H1 (cell line): ENCODE measurements at regions not wholly inside any gene's neighbourhood (a gene's known extent, or its start where the extent isn't known, plus 50 kb on each side); places are given as distances from the start of the nearest gene placed in this dataset.

ENCODE experiments used
- CTCF ChIA-PET: fragments of 300-600 bp; sonication (Branson Sonifier 250); formaldehyde crosslinking; loops from one replicate; lab custom pipeline; 2021; ENCODE audit not compliant: partially characterized antibody; lab: Charles Lee
- POLR2A ChIA-PET: fragments of 300-600 bp; sonication (Branson Sonifier 250); formaldehyde crosslinking; loops from one replicate; lab custom pipeline; 2021; ENCODE audit warnings: inconsistent platforms; ENCODE audit not compliant: partially characterized antibody; lab: Charles Lee
- DNase-seq, 2 experiments: peaks; one replicate each; pipeline versions ENCODE4 v3.0.0 to v3.0.0-alpha.2; 2010 to 2022; ENCODE audit warnings: low spot score in 2 of 2, low read depth in 1 of 2, mixed read lengths in 1 of 2
- FAIRE-seq: peaks from 2 replicates; lab custom pipeline; 2011; peaks lifted over from hg19 to GRCh38; lab: Jason Lieb, UNC
- H2AFZ ChIP-seq: 2 replicates; pipeline ENCODE4 v1.8.1; 2012; ENCODE audit warnings: low read length, inconsistent platforms
- H2AK5ac ChIP-seq: 2 replicates; pipeline ENCODE4 v1.6.1; 2013; ENCODE audit warnings: low read depth, low read length
- H2BK120ac ChIP-seq: replicated peaks from 2 replicates; pipeline ENCODE3; 2013; ENCODE audit warnings: low read depth, low read length, inconsistent platforms
- H2BK12ac ChIP-seq: 2 replicates; pipeline ENCODE4 v1.6.1; 2013; ENCODE audit warnings: low read depth, low read length
- H2BK15ac ChIP-seq: 2 replicates; pipeline ENCODE4 v1.6.1; 2013; ENCODE audit warnings: low read length
- H2BK20ac ChIP-seq: 2 replicates; pipeline ENCODE4 v1.6.1; 2013; ENCODE audit warnings: low read length
- H2BK5ac ChIP-seq: 2 replicates; pipeline ENCODE4 v1.6.1; 2013; ENCODE audit warnings: low read depth, low read length
- H3K14ac ChIP-seq: 2 replicates; pipeline ENCODE4 v1.6.1; 2013; ENCODE audit warnings: inconsistent platforms; ENCODE audit not compliant: insufficient read length
- H3K18ac ChIP-seq: 2 replicates; pipeline ENCODE4 v1.6.1; 2013; ENCODE audit warnings: low read length; ENCODE audit errors: extremely low read depth
- H3K23ac ChIP-seq: 2 replicates; pipeline ENCODE4 v1.6.1; 2013; ENCODE audit warnings: inconsistent platforms; ENCODE audit not compliant: insufficient read length
- H3K23me2 ChIP-seq: 2 replicates; pipeline ENCODE4 v1.6.1; 2013; ENCODE audit warnings: low read depth, low read length
- H3K27ac ChIP-seq: 2 replicates; pipeline ENCODE4 v1.6.1; 2011; ENCODE audit warnings: low read depth, low read length, inconsistent platforms
- H3K27me3 ChIP-seq, 4 experiments: replicated peaks in 1 of 4; 1 replicate in 1 of 4; 2 replicates in 3 of 4; pipeline versions ENCODE4 v1.6.1 to v1.8.1; 2011 to 2013; ENCODE audit warnings: low read length in 3 of 4, mild to moderate bottlenecking in 3 of 4, inconsistent platforms in 2 of 4, mixed read lengths in 2 of 4, moderate library complexity in 1 of 4; ENCODE audit not compliant: control insufficient read depth in 3 of 4, insufficient read depth in 3 of 4; ENCODE audit errors: extremely low read depth in 1 of 4
- H3K36me3 ChIP-seq, 4 experiments: 2 replicates each; pipeline versions ENCODE4 v1.6.1 to v1.8.1; 2011 to 2013; ENCODE audit warnings: mild to moderate bottlenecking in 4 of 4, low read length in 3 of 4, moderate library complexity in 2 of 4, control low read depth in 1 of 4, inconsistent platforms in 1 of 4; ENCODE audit not compliant: insufficient read depth in 4 of 4, control insufficient read depth in 2 of 4
- H3K4ac ChIP-seq: replicated peaks from 2 replicates; pipeline ENCODE3; 2013; ENCODE audit warnings: low read length, low read depth, mixed read lengths, inconsistent platforms; ENCODE audit not compliant: insufficient read length
- H3K4me1 ChIP-seq, 4 experiments: replicated peaks in 1 of 4; 1 replicate in 1 of 4; 2 replicates in 3 of 4; pipeline versions ENCODE4 v1.6.1 to v1.8.1; 2011 to 2013; ENCODE audit warnings: low read length in 3 of 4, inconsistent platforms in 2 of 4, mixed read lengths in 1 of 4; ENCODE audit not compliant: insufficient read depth in 4 of 4, control insufficient read depth in 3 of 4
- H3K4me2 ChIP-seq, 2 experiments: 2 replicates each; pipeline versions ENCODE4 v1.6.1 to v1.8.1; 2011 to 2013; ENCODE audit warnings: low read depth in 2 of 2, low read length in 2 of 2, control low read depth in 1 of 2, inconsistent platforms in 1 of 2, mild to moderate bottlenecking in 1 of 2; ENCODE audit not compliant: insufficient read depth in 1 of 2
- H3K4me3 ChIP-seq, 4 experiments: fragments of 200-600, 300-600 bp in 1 of 4; sonication (generic), shearing (Covaris generic), sonication (Bioruptor Twin) in 1 of 4; 2 replicates each; pipeline versions ENCODE4 v1.5.1 to v1.8.1; 2011 to 2016; ENCODE audit warnings: low read length in 4 of 4, low read depth in 3 of 4, control low read depth in 2 of 4, inconsistent platforms in 2 of 4, mild to moderate bottlenecking in 2 of 4, mixed read lengths in 1 of 4, moderate library complexity in 1 of 4; ENCODE audit not compliant: insufficient read depth in 2 of 4; ENCODE audit errors: extremely low read depth in 1 of 4
- H3K56ac ChIP-seq: replicated peaks from 2 replicates; pipeline ENCODE3; 2013; ENCODE audit warnings: low read depth, mild to moderate bottlenecking, mixed read lengths, low read length, inconsistent platforms; ENCODE audit not compliant: insufficient read length
- H3K79me1 ChIP-seq: 2 replicates; pipeline ENCODE4 v1.6.1; 2013; ENCODE audit warnings: low read depth, low read length, control low read depth
- H3K79me2 ChIP-seq, 2 experiments: 2 replicates each; pipeline versions ENCODE4 v1.6.1 to v1.8.1; 2012 to 2013; ENCODE audit warnings: low read length in 2 of 2, mild to moderate bottlenecking in 2 of 2, inconsistent platforms in 1 of 2; ENCODE audit not compliant: insufficient read depth in 2 of 2, control insufficient read depth in 1 of 2
- H3K9ac ChIP-seq, 4 experiments: replicated peaks in 1 of 4; 1 replicate in 1 of 4; 2 replicates in 3 of 4; pipeline versions ENCODE4 v1.6.1 to v1.8.1; 2011 to 2013; ENCODE audit warnings: low read depth in 3 of 4, low read length in 3 of 4, control low read depth in 2 of 4, mild to moderate bottlenecking in 2 of 4, moderate library complexity in 2 of 4, inconsistent platforms in 1 of 4; ENCODE audit errors: extremely low read depth in 1 of 4
- H3K9me3 ChIP-seq, 2 experiments: 2 replicates each; pipeline versions ENCODE4 v1.6.1 to v1.8.1; 2012 to 2013; ENCODE audit warnings: mild to moderate bottlenecking in 2 of 2, moderate library complexity in 2 of 2, control low read depth in 1 of 2, inconsistent platforms in 1 of 2, low read depth in 1 of 2, low read length in 1 of 2, mixed read lengths in 1 of 2; ENCODE audit not compliant: insufficient read depth in 2 of 2
- H4K20me1 ChIP-seq, 2 experiments: replicated peaks in 1 of 2; 2 replicates each; pipeline versions ENCODE3 to v1.8.1; 2011 to 2013; ENCODE audit warnings: inconsistent platforms in 2 of 2, low read length in 2 of 2, mild to moderate bottlenecking in 1 of 2; ENCODE audit not compliant: insufficient read depth in 2 of 2, control insufficient read depth in 1 of 2
- H4K5ac ChIP-seq: 2 replicates; pipeline ENCODE4 v1.6.1; 2013; ENCODE audit warnings: low read length, low read depth, mixed read lengths, inconsistent platforms; ENCODE audit not compliant: insufficient read length
- H4K8ac ChIP-seq: 2 replicates; pipeline ENCODE4 v1.8.0; 2013; ENCODE audit warnings: mild to moderate bottlenecking, moderate library complexity, low read length, inconsistent platforms; ENCODE audit not compliant: insufficient read depth; ENCODE audit errors: extremely low read depth
- H4K91ac ChIP-seq: replicated peaks from 2 replicates; pipeline ENCODE3; 2013; ENCODE audit warnings: low read length, mixed read lengths, inconsistent platforms; ENCODE audit not compliant: insufficient read length
- ASH2L ChIP-seq: fragments of 200-600, 300-600 bp; sonication (generic); IDR thresholded peaks from one replicate; pipeline ENCODE4 v1.7.1; 2017; ENCODE audit warnings: low read length
- BACH1 ChIP-seq: IDR thresholded peaks from 2 replicates; pipeline ENCODE4 v1.6.1; 2012; ENCODE audit warnings: low read length, improper control_type of control experiment
- CEBPB ChIP-seq: IDR thresholded peaks from 2 replicates; pipeline ENCODE4 v1.6.1; 2012; ENCODE audit warnings: low read depth, low read length
- CTBP2 ChIP-seq: IDR thresholded peaks from 2 replicates; pipeline ENCODE4 v1.7.0; 2011; ENCODE audit warnings: borderline replicate concordance, mild to moderate bottlenecking, moderate library complexity, mixed read lengths, low read length; ENCODE audit not compliant: insufficient read depth, insufficient read length
- GTF2F1 ChIP-seq: IDR thresholded peaks from 2 replicates; pipeline ENCODE4 v1.6.1; 2012; ENCODE audit warnings: low read depth, low read length, improper control_type of control experiment, borderline replicate concordance
- HDAC6 ChIP-seq: IDR thresholded peaks from one replicate; pipeline ENCODE4 v1.7.1; 2012; ENCODE audit warnings: low read depth, mild to moderate bottlenecking, inconsistent platforms, low read length, moderate library complexity
- JUN ChIP-seq: IDR thresholded peaks from 2 replicates; pipeline ENCODE4 v1.6.1; 2011; ENCODE audit warnings: low read depth, mild to moderate bottlenecking, improper control_type of control experiment, low read length
- NRF1 ChIP-seq: IDR thresholded peaks from 2 replicates; pipeline ENCODE4 v1.6.1; 2011; ENCODE audit warnings: mild to moderate bottlenecking, low read depth, low read length, improper control_type of control experiment
- PHF8 ChIP-seq: fragments of 200-600 bp; sonication (generic); conservative IDR thresholded peaks from 2 replicates; pipeline ENCODE4 v1.7.1; 2012; ENCODE audit warnings: low read depth, mild to moderate bottlenecking, inconsistent platforms, low read length, moderate library complexity
- POLR2A ChIP-seq, 2 experiments: IDR thresholded peaks; 1 replicate in 1 of 2; 2 replicates in 1 of 2; pipeline ENCODE4 v1.6.1; 2011; ENCODE audit warnings: low read depth in 2 of 2, low read length in 2 of 2, mild to moderate bottlenecking in 2 of 2; ENCODE audit errors: control extremely low read depth in 1 of 2
- SIX5 ChIP-seq: IDR thresholded peaks from 2 replicates; pipeline ENCODE4 v1.6.1; 2011; ENCODE audit warnings: mild to moderate bottlenecking, low read depth, low read length
- ZNF274 ChIP-seq: IDR thresholded peaks from 2 replicates; pipeline ENCODE4 v1.7.0; 2012; ENCODE audit warnings: low read length, borderline replicate concordance; ENCODE audit errors: extremely low read depth
- whole genome bisulfite sequencing, 2 experiments: shearing (Covaris generic) in 1 of 2; methylation state at CpG; one replicate each; pipeline versions ENCODE4 v1.1.6 to v1.1.7; 2013 to 2015; ENCODE audit warnings: low lambda C conversion rate in 2 of 2, mixed read lengths in 2 of 2, inconsistent platforms in 1 of 2, low coverage in 1 of 2, missing lambda C conversion rate in 1 of 2; ENCODE audit not compliant: insufficient replicate concordance in 2 of 2, insufficient coverage in 1 of 2, insufficient read length in 1 of 2; ENCODE audit errors: extremely low coverage in 1 of 2, missing lambda C conversion rate in 1 of 2; 5-methylcytosine and 5-hydroxymethylcytosine counted together
- TF ChIP-seq, protein P1 (sequence below), 3 experiments: IDR thresholded peaks; 1 replicate in 2 of 3; 2 replicates in 1 of 3; pipeline versions ENCODE4 v1.5.1 to v1.6.1; 2011; ENCODE audit warnings: low read length in 3 of 3, mild to moderate bottlenecking in 3 of 3, inconsistent platforms in 2 of 3, low read depth in 1 of 3, moderate library complexity in 1 of 3; ENCODE audit not compliant: insufficient read depth in 1 of 3; ENCODE audit errors: control extremely low read depth in 1 of 3

DNA sequence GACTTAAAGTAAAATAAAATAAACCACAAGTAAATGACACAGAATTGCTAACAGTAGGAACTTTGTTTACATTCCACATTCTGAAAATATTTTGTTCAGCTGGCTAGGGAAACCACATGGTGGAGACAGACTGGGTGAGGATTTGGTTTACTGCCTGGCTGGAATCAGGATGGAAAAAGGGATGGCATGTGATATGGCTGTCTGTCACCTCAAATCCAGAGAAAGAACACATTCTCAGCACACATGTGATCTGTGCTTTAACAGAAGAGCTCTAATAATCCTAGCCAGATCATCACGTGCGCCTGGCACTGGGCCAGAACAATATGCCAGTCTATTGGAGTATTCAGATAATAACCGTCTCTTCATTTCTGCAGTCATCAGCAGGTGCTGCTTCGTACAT is 90.9 kb upstream of the PIP4K2A start:
- Histone ChIP-seq H3K4ac (no peak overlapping the region), H4K8ac (no peak overlapping the region), H2BK15ac (no peak overlapping the region), H4K5ac (no peak overlapping the region), H3K4me2 (no peak overlapping the region), H3K23ac (no peak overlapping the region), H2BK20ac (no peak overlapping the region), H3K27me3 (peaks cover 0 to 2% (median 0%) of the 10 kb centered on the region in 4 experiments; a peak in 2 of 7 replicates), H4K20me1 (no peaks in the 10 kb centered on the region), H3K36me3 (no peaks in the 10 kb centered on the region), H3K14ac (no peak overlapping the region), H3K23me2 (no peaks in the 10 kb centered on the region), H3K56ac (no peak overlapping the region), H3K9ac (no peak overlapping the region), H4K91ac (no peak overlapping the region), H2AK5ac (no peak overlapping the region), H2BK120ac (no peak overlapping the region), H3K79me2 (no peaks in the 10 kb centered on the region), H3K4me1 (no peaks in the 10 kb centered on the region), H3K4me3 (no peak overlapping the region), H2BK12ac (no peak overlapping the region), H2AFZ (no peak overlapping the region), H3K27ac (no peak overlapping the region), H3K18ac (no peak overlapping the region), H3K9me3 (no peaks in the 10 kb centered on the region), H3K79me1 (no peaks in the 10 kb centered on the region), H2BK5ac (no peak overlapping the region)
- FAIRE-seq (no peak), DNase-seq (no peak)
- 93% methylated on average over 4 of the region's 4 CpGs; no CpG with 5 or more reads in 1 of the 2 experiments for WGBS, 2 experiments
- TF ChIP-seq NRF1 (no peak), POLR2A (IDR thresholded peaks at IDR 0.05; ENCODE audit: control extremely low read depth in 1 of 2, low read depth in 2 of 2, low read length in 2 of 2) (no peak), PHF8 (no peak), JUN (no peak), SIX5 (no peak), ASH2L (no peak), CTBP2 (no peak), HDAC6 (no peak), ZNF274 (no peak), CEBPB (no peak), GTF2F1 (no peak), BACH1 (no peak)
- TF ChIP-seq, protein P1, sequence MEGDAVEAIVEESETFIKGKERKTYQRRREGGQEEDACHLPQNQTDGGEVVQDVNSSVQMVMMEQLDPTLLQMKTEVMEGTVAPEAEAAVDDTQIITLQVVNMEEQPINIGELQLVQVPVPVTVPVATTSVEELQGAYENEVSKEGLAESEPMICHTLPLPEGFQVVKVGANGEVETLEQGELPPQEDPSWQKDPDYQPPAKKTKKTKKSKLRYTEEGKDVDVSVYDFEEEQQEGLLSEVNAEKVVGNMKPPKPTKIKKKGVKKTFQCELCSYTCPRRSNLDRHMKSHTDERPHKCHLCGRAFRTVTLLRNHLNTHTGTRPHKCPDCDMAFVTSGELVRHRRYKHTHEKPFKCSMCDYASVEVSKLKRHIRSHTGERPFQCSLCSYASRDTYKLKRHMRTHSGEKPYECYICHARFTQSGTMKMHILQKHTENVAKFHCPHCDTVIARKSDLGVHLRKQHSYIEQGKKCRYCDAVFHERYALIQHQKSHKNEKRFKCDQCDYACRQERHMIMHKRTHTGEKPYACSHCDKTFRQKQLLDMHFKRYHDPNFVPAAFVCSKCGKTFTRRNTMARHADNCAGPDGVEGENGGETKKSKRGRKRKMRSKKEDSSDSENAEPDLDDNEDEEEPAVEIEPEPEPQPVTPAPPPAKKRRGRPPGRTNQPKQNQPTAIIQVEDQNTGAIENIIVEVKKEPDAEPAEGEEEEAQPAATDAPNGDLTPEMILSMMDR (IDR thresholded peaks at IDR 0.05; ENCODE audit: control extremely low read depth in 1 of 3, insufficient read depth in 1 of 3, low read depth in 1 of 3, low read length in 3 of 3), result no peak
- ChIA-PET POLR2A (no interaction called here), CTCF (interaction anchor here (0.6 kb wide), 1 partner anchor 179 kb away, joined by 3 read pairs; no protein-coding TSS in a partner anchor)
